Left lung (tissue), 4 donors: ENCODE measurements at regions not wholly inside any gene's neighbourhood (a gene's known extent, or its start where the extent isn't known, plus 50 kb on each side); places are given as distances from the start of the nearest gene placed in this dataset.

Experiments used
- ATAC-seq: fragments of 200-7000 bp; cut with Tn5 transposase; one replicate; pipeline ENCODE4 v1.9.1; 2020; ENCODE audit warnings: moderate library complexity
- DNase-seq, 4 donors: peaks; one replicate each; pipeline ENCODE4 v3.0.0-alpha.2; 2013 to 2020
- H3K27ac ChIP-seq, 2 donors: fragments of 200-600 bp; sonication (generic) in 1 of 2; one replicate each; pipeline versions ENCODE4 v1.5.0 to v1.8.0; 2020 to 2021
- H3K27me3 ChIP-seq, 2 donors: fragments of 200-600 bp; sonication (generic) in 1 of 2; one replicate each; pipeline versions ENCODE4 v1.5.0 to v1.8.0; 2020 to 2021
- H3K36me3 ChIP-seq, 2 donors: fragments of 200-600 bp; sonication (generic) in 1 of 2; one replicate each; pipeline versions ENCODE4 v1.5.0 to v1.8.0; 2020 to 2021
- H3K4me1 ChIP-seq, 2 donors: fragments of 200-600 bp; one replicate each; pipeline ENCODE4 v1.8.0; 2021
- H3K4me3 ChIP-seq, 2 donors: fragments of 200-600 bp; sonication (generic) in 1 of 2; one replicate each; pipeline versions ENCODE4 v1.5.0 to v1.8.0; 2020 to 2021; ENCODE audit warnings: mild to moderate bottlenecking in 1 of 2
- H3K9me3 ChIP-seq, 2 donors: fragments of 200-600 bp; sonication (generic) in 1 of 2; one replicate each; pipeline versions ENCODE4 v1.5.0 to v1.8.0; 2020 to 2021
- intact Hi-C, 2 donors: fragments of 100-400 bp; cut with DNase I; formaldehyde crosslinking; loops; one replicate each; pipeline versions ENCODE4 v1.11.2 to v1.14.2; 2022
- TF ChIP-seq, protein P1 (sequence below), 2 donors: fragments of 200-600 bp; sonication (generic) in 1 of 2; IDR thresholded peaks; one replicate each; pipeline versions ENCODE4 v1.5.0 to v1.8.0; 2021; ENCODE audit warnings: antibody characterized with exemption in 2 of 2
- donor health status: DM: no; HTN: yes; CAD: no.
- donor health status: DM: no; HTN: no; CAD: no.

- H3K27me3 ChIP-seq, result no peaks in the 10 kb centered on the region
- no peak overlapping the region for H3K4me3 ChIP-seq
- H3K4me1 ChIP-seq, result no peaks in the 10 kb centered on the region
- ATAC-seq (no peak), DNase-seq (no peak)
- H3K36me3 ChIP-seq, result no peaks in the 10 kb centered on the region
- no peak overlapping the region for H3K27ac ChIP-seq
- intact Hi-C loops, result no loop called here
- H3K9me3 ChIP-seq, result peaks cover 0 to 1% of the 10 kb centered on the region in 2 donors
- TF ChIP-seq, protein P1, sequence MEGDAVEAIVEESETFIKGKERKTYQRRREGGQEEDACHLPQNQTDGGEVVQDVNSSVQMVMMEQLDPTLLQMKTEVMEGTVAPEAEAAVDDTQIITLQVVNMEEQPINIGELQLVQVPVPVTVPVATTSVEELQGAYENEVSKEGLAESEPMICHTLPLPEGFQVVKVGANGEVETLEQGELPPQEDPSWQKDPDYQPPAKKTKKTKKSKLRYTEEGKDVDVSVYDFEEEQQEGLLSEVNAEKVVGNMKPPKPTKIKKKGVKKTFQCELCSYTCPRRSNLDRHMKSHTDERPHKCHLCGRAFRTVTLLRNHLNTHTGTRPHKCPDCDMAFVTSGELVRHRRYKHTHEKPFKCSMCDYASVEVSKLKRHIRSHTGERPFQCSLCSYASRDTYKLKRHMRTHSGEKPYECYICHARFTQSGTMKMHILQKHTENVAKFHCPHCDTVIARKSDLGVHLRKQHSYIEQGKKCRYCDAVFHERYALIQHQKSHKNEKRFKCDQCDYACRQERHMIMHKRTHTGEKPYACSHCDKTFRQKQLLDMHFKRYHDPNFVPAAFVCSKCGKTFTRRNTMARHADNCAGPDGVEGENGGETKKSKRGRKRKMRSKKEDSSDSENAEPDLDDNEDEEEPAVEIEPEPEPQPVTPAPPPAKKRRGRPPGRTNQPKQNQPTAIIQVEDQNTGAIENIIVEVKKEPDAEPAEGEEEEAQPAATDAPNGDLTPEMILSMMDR (IDR thresholded peaks at IDR 0.05), result no peak
Measured at GRCh38 chr5:2912741-2913140, 161.3 kb upstream of the IRX2 start.

DNA sequence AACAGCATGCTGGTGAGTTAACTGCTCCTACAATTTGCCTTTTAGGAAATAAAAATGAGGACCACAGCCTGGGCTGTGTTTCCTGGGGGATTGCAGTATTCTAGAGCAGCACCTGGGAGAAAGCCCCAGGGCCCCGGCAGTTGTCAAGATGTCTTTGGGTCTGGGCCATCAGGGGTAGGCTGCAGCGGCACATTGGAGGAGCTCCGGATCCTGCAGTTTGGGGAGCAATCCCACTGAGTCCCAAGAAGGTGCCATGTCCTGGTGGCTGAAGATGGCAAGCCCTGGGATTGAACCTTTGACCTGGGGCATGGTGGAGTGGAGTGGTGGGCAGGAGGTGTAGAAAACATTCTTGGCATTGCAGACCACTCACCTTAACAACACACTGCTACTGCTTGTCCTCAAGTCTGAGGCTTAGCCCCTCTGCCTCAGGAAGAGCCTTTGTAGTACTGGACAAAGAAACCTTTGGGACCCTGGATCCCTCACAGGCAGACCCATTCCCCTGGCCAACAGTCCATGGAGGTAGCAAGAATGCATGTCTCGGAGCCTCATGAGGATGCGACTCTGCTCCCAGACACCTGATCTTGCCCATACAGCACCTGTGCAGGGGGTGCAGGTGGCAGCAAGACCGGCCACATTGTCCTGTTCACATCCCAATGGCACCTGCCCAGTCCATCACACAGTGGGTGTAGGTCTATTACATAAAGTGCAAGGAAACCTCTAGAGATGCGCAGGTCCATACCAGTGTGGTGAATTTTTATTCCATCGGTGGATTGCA, 159.1 kb upstream of the IRX2 start:
- Histone ChIP-seq H3K9me3 (no peaks in the 10 kb centered on the region), H3K27me3 (no peaks in the 10 kb centered on the region), H3K27ac (no peak overlapping the region), H3K4me1 (no peaks in the 10 kb centered on the region), H3K4me3 (no peak overlapping the region), H3K36me3 (no peaks in the 10 kb centered on the region)
- TF ChIP-seq, protein P1 (IDR thresholded peaks at IDR 0.05), result no peak
- intact Hi-C loops, result no loop called here
- DNase-seq, result no peak
- ATAC-seq, result no peak

DNA sequence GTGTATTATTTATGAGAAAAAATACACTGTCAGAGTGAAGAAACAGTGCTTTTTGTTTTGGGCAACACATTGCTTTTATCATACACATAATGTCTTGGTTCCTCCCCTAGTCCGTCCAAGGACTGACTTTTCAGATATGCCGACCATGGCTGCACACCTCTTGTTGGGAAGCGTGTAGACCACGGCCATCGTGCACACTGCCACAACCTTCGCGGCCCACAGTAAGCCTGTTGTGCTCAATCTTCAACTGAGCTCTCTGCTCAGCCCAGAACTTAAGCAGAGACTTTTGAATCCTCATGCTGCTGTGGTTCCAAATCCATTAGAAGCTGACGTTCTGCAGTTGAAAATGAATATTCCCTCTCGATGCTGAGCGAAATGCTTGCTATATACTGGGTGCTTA, 157.6 kb upstream of the IRX2 start:
- no peak for ATAC-seq
- no peaks in the 10 kb centered on the region for H3K27me3 ChIP-seq
- intact Hi-C loops, result no loop called here
- no peak overlapping the region for H3K4me3 ChIP-seq
- no peak for DNase-seq
- H3K9me3 ChIP-seq, result no peaks in the 10 kb centered on the region
- no peaks in the 10 kb centered on the region for H3K36me3 ChIP-seq
- no peak overlapping the region for H3K27ac ChIP-seq
- TF ChIP-seq, protein P1 (IDR thresholded peaks at IDR 0.05), result no peak
- no peaks in the 10 kb centered on the region for H3K4me1 ChIP-seq

DNA sequence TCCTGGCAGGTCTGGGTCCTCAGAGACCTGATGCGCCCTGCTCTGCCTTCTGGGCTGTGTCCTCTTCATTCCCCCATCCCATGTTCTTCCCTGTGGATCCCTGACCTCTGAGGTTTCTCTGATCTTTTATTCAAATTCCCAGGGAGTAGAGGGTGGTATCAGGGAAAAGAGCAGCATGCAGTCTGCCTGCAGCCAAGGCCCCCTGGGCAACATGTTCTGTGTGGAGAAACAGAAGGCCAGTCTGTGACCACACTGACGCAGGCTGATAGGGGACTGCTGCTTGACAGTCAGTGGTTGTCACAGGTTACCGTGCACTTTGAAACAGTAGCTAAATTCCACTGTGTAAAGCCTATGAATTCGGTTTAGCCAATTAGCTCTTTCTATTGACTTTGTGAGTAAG, 156.6 kb upstream of the IRX2 start:
- no peak overlapping the region for H3K4me3 ChIP-seq
- no peak overlapping the region for H3K27ac ChIP-seq
- intact Hi-C loops, result no loop called here
- TF ChIP-seq, protein P1 (IDR thresholded peaks at IDR 0.05), result no peak
- H3K4me1 ChIP-seq, result no peaks in the 10 kb centered on the region
- H3K36me3 ChIP-seq, result no peaks in the 10 kb centered on the region
- ATAC-seq (no peak), DNase-seq (no peak)
- H3K27me3 ChIP-seq, result no peaks in the 10 kb centered on the region
- no peaks in the 10 kb centered on the region for H3K9me3 ChIP-seq

GRCh38 chr5:2906302-2907090, 155.0 kb upstream of the IRX2 start:
- DNase-seq (no peak), ATAC-seq (no peak)
- intact Hi-C loops, result no loop called here
- Histone ChIP-seq H3K4me3 (no peak overlapping the region), H3K27ac (no peak overlapping the region), H3K4me1 (no peaks in the 10 kb centered on the region), H3K36me3 (no peaks in the 10 kb centered on the region), H3K27me3 (no peaks in the 10 kb centered on the region), H3K9me3 (no peaks in the 10 kb centered on the region)
- TF ChIP-seq, protein P1 (IDR thresholded peaks at IDR 0.05), result no peak
